ENCODE measurements at regions not wholly inside any gene's neighbourhood (a gene's known extent, or its start where the extent isn't known, plus 50 kb on each side); places are given as distances from the start of the nearest gene placed in this dataset.

- Histone ChIP-seq H3K9me2 (ENCODE audit: insufficient read depth) (no peaks in the 10 kb centered on the region), H3K9ac (ENCODE audit: low read length) (no peak overlapping the region), H3K79me2 (ENCODE audit: insufficient read depth, low read length) (no peaks in the 10 kb centered on the region), H3K36me3 (ENCODE audit: control insufficient read depth in 1 of 2, insufficient read depth in 2 of 2, low read length in 2 of 2) (no peaks in the 10 kb centered on the region), H2AFZ (ENCODE audit: low read depth, low read length, poor library complexity, severe bottlenecking) (no peak overlapping the region), H3K4me2 (ENCODE audit: low read length) (no peak overlapping the region), H4K20me1 (ENCODE audit: insufficient read depth) (no peaks in the 10 kb centered on the region), H3K4me1 (ENCODE audit: control insufficient read depth in 1 of 2, insufficient read depth in 2 of 2, low read length in 2 of 2) (peaks cover 0 to 5% of the 10 kb centered on the region in 2 experiments; a peak in 2 of 4 replicates), H3K9me3 (ENCODE audit: control insufficient read depth in 1 of 2, insufficient read depth in 1 of 2, low read depth in 1 of 2, low read length in 2 of 2) (0 out of 4 replicates have a peak, but pooled peaks cover 0 to 4% of the 10 kb centered on the region in 2 experiments), H3K27me3 (ENCODE audit: insufficient read depth, low read length) (no peaks in the 10 kb centered on the region), H3K27ac (ENCODE audit: low read depth, low read length) (no peak overlapping the region), H3K4me3 (replicated peaks in 1 of 2; ENCODE audit: low read depth in 1 of 2, low read length in 2 of 2) (no peak overlapping the region)
- DNase-seq (ENCODE audit: low read depth, low spot score) (no peak), ATAC-seq (no peak)
- TF ChIP-seq ZFX (IDR thresholded peaks at IDR 0.05): no peak
- TF ChIP-seq SRF (IDR thresholded peaks at IDR 0.05; ENCODE audit: low read depth): no peak
- TF ChIP-seq ZBTB33 (IDR thresholded peaks at IDR 0.05; ENCODE audit: extremely low read depth, insufficient replicate concordance, low read length): no peak
- TF ChIP-seq EZH2phosphoT487 (IDR thresholded peaks at IDR 0.05; ENCODE audit: borderline replicate concordance): no peak
- no TSS peak for BruUV-seq (replicated peaks)
- CTCF ChIA-PET: no interaction called here
- RAD21 ChIA-PET (ENCODE audit: low non-redundant PET in 1 of 2, low total read pairs in 2 of 2, uncharacterized antibody in 2 of 2, unreplicated experiment in 2 of 2): no interaction called here
- POLR2A ChIA-PET: no interaction called here
- intact Hi-C loops (cut with micrococcal nuclease): no loop called here
These were observed 319.7 kb downstream of the RAPGEF2 start for GRCh38 chr4:159422626-159423025.

- BruUV-seq (replicated peaks): no TSS peak
- Histone ChIP-seq H4K20me1 (ENCODE audit: insufficient read depth) (no peaks in the 10 kb centered on the region), H3K9me3 (ENCODE audit: control insufficient read depth in 1 of 2, insufficient read depth in 1 of 2, low read depth in 1 of 2, low read length in 2 of 2) (no peaks in the 10 kb centered on the region), H3K27me3 (ENCODE audit: insufficient read depth, low read length) (no peaks in the 10 kb centered on the region), H3K4me3 (replicated peaks in 1 of 2; ENCODE audit: low read depth in 1 of 2, low read length in 2 of 2) (no peak overlapping the region), H3K9me2 (ENCODE audit: insufficient read depth) (no peaks in the 10 kb centered on the region), H3K27ac (ENCODE audit: low read depth, low read length) (no peak overlapping the region), H3K36me3 (ENCODE audit: control insufficient read depth in 1 of 2, insufficient read depth in 2 of 2, low read length in 2 of 2) (no peaks in the 10 kb centered on the region), H2AFZ (ENCODE audit: low read depth, low read length, poor library complexity, severe bottlenecking) (no peak overlapping the region), H3K4me1 (ENCODE audit: control insufficient read depth in 1 of 2, insufficient read depth in 2 of 2, low read length in 2 of 2) (peaks cover 2 to 10% of the 10 kb centered on the region in 2 experiments; a peak in 3 of 4 replicates), H3K9ac (ENCODE audit: low read length) (no peak overlapping the region), H3K4me2 (ENCODE audit: low read length) (no peak overlapping the region), H3K79me2 (ENCODE audit: insufficient read depth, low read length) (no peaks in the 10 kb centered on the region)
- ChIA-PET CTCF (no interaction called here), POLR2A (no interaction called here), RAD21 (ENCODE audit: low non-redundant PET in 1 of 2, low total read pairs in 2 of 2, uncharacterized antibody in 2 of 2, unreplicated experiment in 2 of 2) (no interaction called here)
- intact Hi-C loops (cut with micrococcal nuclease): no loop called here
- no peak for ATAC-seq
- DNase-seq (ENCODE audit: low read depth, low spot score): no peak
- TF ChIP-seq MAX (IDR thresholded peaks at IDR 0.05) (no peak), JUND (IDR thresholded peaks at IDR 0.05) (no peak), REST (IDR thresholded peaks at IDR 0.05; ENCODE audit: low read depth) (no peak), CEBPB (IDR thresholded peaks at IDR 0.05; ENCODE audit: low read depth) (no peak), SP1 (IDR thresholded peaks at IDR 0.05; ENCODE audit: low read depth) (no peak), ELF1 (IDR thresholded peaks at IDR 0.05; ENCODE audit: borderline replicate concordance, low read depth) (no peak), CBX3 (IDR thresholded peaks at IDR 0.05; ENCODE audit: low read depth) (no peak), ZBTB33 (IDR thresholded peaks at IDR 0.05; ENCODE audit: extremely low read depth, insufficient replicate concordance, low read length) (no peak), ZNF274 (IDR thresholded peaks at IDR 0.05; ENCODE audit: low read depth, low read length) (no peak), RAD21 (IDR thresholded peaks at IDR 0.05; ENCODE audit: low read depth) (no peak), EZH2phosphoT487 (IDR thresholded peaks at IDR 0.05; ENCODE audit: borderline replicate concordance) (no peak), SRF (IDR thresholded peaks at IDR 0.05; ENCODE audit: low read depth) (no peak)
These were observed 322.9 kb downstream of the RAPGEF2 start for GRCh38 chr4:159425737-159426305.

All from HCT116 (cell line).